H1 (cell line): ENCODE measurements at regions not wholly inside any gene's neighbourhood (a gene's known extent, or its start where the extent isn't known, plus 50 kb on each side); places are given as distances from the start of the nearest gene placed in this dataset.

Experiments used
- CTCF ChIA-PET: fragments of 300-600 bp; sonication (Branson Sonifier 250); formaldehyde crosslinking; loops from one replicate; lab custom pipeline; 2021; ENCODE audit not compliant: partially characterized antibody; lab: Charles Lee
- POLR2A ChIA-PET: fragments of 300-600 bp; sonication (Branson Sonifier 250); formaldehyde crosslinking; loops from one replicate; lab custom pipeline; 2021; ENCODE audit warnings: inconsistent platforms; ENCODE audit not compliant: partially characterized antibody; lab: Charles Lee
- DNase-seq, 2 experiments: peaks; one replicate each; pipeline versions ENCODE4 v3.0.0 to v3.0.0-alpha.2; 2010 to 2022; ENCODE audit warnings: low spot score in 2 of 2, low read depth in 1 of 2, mixed read lengths in 1 of 2
- FAIRE-seq: peaks from 2 replicates; lab custom pipeline; 2011; peaks lifted over from hg19 to GRCh38; lab: Jason Lieb, UNC
- H2AFZ ChIP-seq: 2 replicates; pipeline ENCODE4 v1.8.1; 2012; ENCODE audit warnings: low read length, inconsistent platforms
- H2AK5ac ChIP-seq: 2 replicates; pipeline ENCODE4 v1.6.1; 2013; ENCODE audit warnings: low read depth, low read length
- H2BK120ac ChIP-seq: replicated peaks from 2 replicates; pipeline ENCODE3; 2013; ENCODE audit warnings: low read depth, low read length, inconsistent platforms
- H2BK12ac ChIP-seq: 2 replicates; pipeline ENCODE4 v1.6.1; 2013; ENCODE audit warnings: low read depth, low read length
- H2BK15ac ChIP-seq: 2 replicates; pipeline ENCODE4 v1.6.1; 2013; ENCODE audit warnings: low read length
- H2BK20ac ChIP-seq: 2 replicates; pipeline ENCODE4 v1.6.1; 2013; ENCODE audit warnings: low read length
- H2BK5ac ChIP-seq: 2 replicates; pipeline ENCODE4 v1.6.1; 2013; ENCODE audit warnings: low read depth, low read length
- H3K14ac ChIP-seq: 2 replicates; pipeline ENCODE4 v1.6.1; 2013; ENCODE audit warnings: inconsistent platforms; ENCODE audit not compliant: insufficient read length
- H3K18ac ChIP-seq: 2 replicates; pipeline ENCODE4 v1.6.1; 2013; ENCODE audit warnings: low read length; ENCODE audit errors: extremely low read depth
- H3K23ac ChIP-seq: 2 replicates; pipeline ENCODE4 v1.6.1; 2013; ENCODE audit warnings: inconsistent platforms; ENCODE audit not compliant: insufficient read length
- H3K23me2 ChIP-seq: 2 replicates; pipeline ENCODE4 v1.6.1; 2013; ENCODE audit warnings: low read depth, low read length
- H3K27ac ChIP-seq: 2 replicates; pipeline ENCODE4 v1.6.1; 2011; ENCODE audit warnings: low read depth, low read length, inconsistent platforms
- H3K27me3 ChIP-seq, 4 experiments: replicated peaks in 1 of 4; 1 replicate in 1 of 4; 2 replicates in 3 of 4; pipeline versions ENCODE4 v1.6.1 to v1.8.1; 2011 to 2013; ENCODE audit warnings: low read length in 3 of 4, mild to moderate bottlenecking in 3 of 4, inconsistent platforms in 2 of 4, mixed read lengths in 2 of 4, moderate library complexity in 1 of 4; ENCODE audit not compliant: control insufficient read depth in 3 of 4, insufficient read depth in 3 of 4; ENCODE audit errors: extremely low read depth in 1 of 4
- H3K36me3 ChIP-seq, 4 experiments: 2 replicates each; pipeline versions ENCODE4 v1.6.1 to v1.8.1; 2011 to 2013; ENCODE audit warnings: mild to moderate bottlenecking in 4 of 4, low read length in 3 of 4, moderate library complexity in 2 of 4, control low read depth in 1 of 4, inconsistent platforms in 1 of 4; ENCODE audit not compliant: insufficient read depth in 4 of 4, control insufficient read depth in 2 of 4
- H3K4ac ChIP-seq: replicated peaks from 2 replicates; pipeline ENCODE3; 2013; ENCODE audit warnings: low read length, low read depth, mixed read lengths, inconsistent platforms; ENCODE audit not compliant: insufficient read length
- H3K4me1 ChIP-seq, 4 experiments: replicated peaks in 1 of 4; 1 replicate in 1 of 4; 2 replicates in 3 of 4; pipeline versions ENCODE4 v1.6.1 to v1.8.1; 2011 to 2013; ENCODE audit warnings: low read length in 3 of 4, inconsistent platforms in 2 of 4, mixed read lengths in 1 of 4; ENCODE audit not compliant: insufficient read depth in 4 of 4, control insufficient read depth in 3 of 4
- H3K4me2 ChIP-seq, 2 experiments: 2 replicates each; pipeline versions ENCODE4 v1.6.1 to v1.8.1; 2011 to 2013; ENCODE audit warnings: low read depth in 2 of 2, low read length in 2 of 2, control low read depth in 1 of 2, inconsistent platforms in 1 of 2, mild to moderate bottlenecking in 1 of 2; ENCODE audit not compliant: insufficient read depth in 1 of 2
- H3K4me3 ChIP-seq, 4 experiments: fragments of 200-600, 300-600 bp in 1 of 4; sonication (generic), shearing (Covaris generic), sonication (Bioruptor Twin) in 1 of 4; 2 replicates each; pipeline versions ENCODE4 v1.5.1 to v1.8.1; 2011 to 2016; ENCODE audit warnings: low read length in 4 of 4, low read depth in 3 of 4, control low read depth in 2 of 4, inconsistent platforms in 2 of 4, mild to moderate bottlenecking in 2 of 4, mixed read lengths in 1 of 4, moderate library complexity in 1 of 4; ENCODE audit not compliant: insufficient read depth in 2 of 4; ENCODE audit errors: extremely low read depth in 1 of 4
- H3K56ac ChIP-seq: replicated peaks from 2 replicates; pipeline ENCODE3; 2013; ENCODE audit warnings: low read depth, mild to moderate bottlenecking, mixed read lengths, low read length, inconsistent platforms; ENCODE audit not compliant: insufficient read length
- H3K79me1 ChIP-seq: 2 replicates; pipeline ENCODE4 v1.6.1; 2013; ENCODE audit warnings: low read depth, low read length, control low read depth
- H3K79me2 ChIP-seq, 2 experiments: 2 replicates each; pipeline versions ENCODE4 v1.6.1 to v1.8.1; 2012 to 2013; ENCODE audit warnings: low read length in 2 of 2, mild to moderate bottlenecking in 2 of 2, inconsistent platforms in 1 of 2; ENCODE audit not compliant: insufficient read depth in 2 of 2, control insufficient read depth in 1 of 2
- H3K9ac ChIP-seq, 4 experiments: replicated peaks in 1 of 4; 1 replicate in 1 of 4; 2 replicates in 3 of 4; pipeline versions ENCODE4 v1.6.1 to v1.8.1; 2011 to 2013; ENCODE audit warnings: low read depth in 3 of 4, low read length in 3 of 4, control low read depth in 2 of 4, mild to moderate bottlenecking in 2 of 4, moderate library complexity in 2 of 4, inconsistent platforms in 1 of 4; ENCODE audit errors: extremely low read depth in 1 of 4
- H3K9me3 ChIP-seq, 2 experiments: 2 replicates each; pipeline versions ENCODE4 v1.6.1 to v1.8.1; 2012 to 2013; ENCODE audit warnings: mild to moderate bottlenecking in 2 of 2, moderate library complexity in 2 of 2, control low read depth in 1 of 2, inconsistent platforms in 1 of 2, low read depth in 1 of 2, low read length in 1 of 2, mixed read lengths in 1 of 2; ENCODE audit not compliant: insufficient read depth in 2 of 2
- H4K20me1 ChIP-seq, 2 experiments: replicated peaks in 1 of 2; 2 replicates each; pipeline versions ENCODE3 to v1.8.1; 2011 to 2013; ENCODE audit warnings: inconsistent platforms in 2 of 2, low read length in 2 of 2, mild to moderate bottlenecking in 1 of 2; ENCODE audit not compliant: insufficient read depth in 2 of 2, control insufficient read depth in 1 of 2
- H4K5ac ChIP-seq: 2 replicates; pipeline ENCODE4 v1.6.1; 2013; ENCODE audit warnings: low read length, low read depth, mixed read lengths, inconsistent platforms; ENCODE audit not compliant: insufficient read length
- H4K8ac ChIP-seq: 2 replicates; pipeline ENCODE4 v1.8.0; 2013; ENCODE audit warnings: mild to moderate bottlenecking, moderate library complexity, low read length, inconsistent platforms; ENCODE audit not compliant: insufficient read depth; ENCODE audit errors: extremely low read depth
- H4K91ac ChIP-seq: replicated peaks from 2 replicates; pipeline ENCODE3; 2013; ENCODE audit warnings: low read length, mixed read lengths, inconsistent platforms; ENCODE audit not compliant: insufficient read length
- E2F6 ChIP-seq: IDR thresholded peaks from 2 replicates; pipeline ENCODE4 v1.6.1; 2012; ENCODE audit warnings: inconsistent platforms
- HDAC6 ChIP-seq: IDR thresholded peaks from one replicate; pipeline ENCODE4 v1.7.1; 2012; ENCODE audit warnings: low read depth, mild to moderate bottlenecking, inconsistent platforms, low read length, moderate library complexity
- WGBS, 2 experiments: shearing (Covaris generic) in 1 of 2; methylation state at CpG; one replicate each; pipeline versions ENCODE4 v1.1.6 to v1.1.7; 2013 to 2015; ENCODE audit warnings: low lambda C conversion rate in 2 of 2, mixed read lengths in 2 of 2, inconsistent platforms in 1 of 2, low coverage in 1 of 2, missing lambda C conversion rate in 1 of 2; ENCODE audit not compliant: insufficient replicate concordance in 2 of 2, insufficient coverage in 1 of 2, insufficient read length in 1 of 2; ENCODE audit errors: extremely low coverage in 1 of 2, missing lambda C conversion rate in 1 of 2; 5-methylcytosine and 5-hydroxymethylcytosine counted together

GRCh38 chr6:74936886-74937285, 269.0 kb downstream of the COL12A1 start:
- Histone ChIP-seq H3K4me3 (no peak overlapping the region), H4K8ac (no peak overlapping the region), H3K79me1 (no peaks in the 10 kb centered on the region), H4K91ac (no peak overlapping the region), H2AFZ (no peak overlapping the region), H2BK15ac (no peak overlapping the region), H2BK12ac (no peak overlapping the region), H3K36me3 (no peaks in the 10 kb centered on the region), H3K9ac (no peak overlapping the region), H3K27me3 (no peaks in the 10 kb centered on the region), H4K20me1 (no peaks in the 10 kb centered on the region), H3K14ac (no peak overlapping the region), H3K9me3 (no peaks in the 10 kb centered on the region), H3K23ac (no peak overlapping the region)
- 94% methylated on average over 1 of the region's 1 CpG; no CpG with 5 or more reads in 1 of the 2 experiments for WGBS, 2 experiments
- no peak for TF ChIP-seq HDAC6
- TF ChIP-seq E2F6 = no peak
- TF ChIP-seq, all 59 proteins: peak for 0
- Histone ChIP-seq H3K4ac (no peak overlapping the region), H3K4me2 (no peak overlapping the region), H4K5ac (no peak overlapping the region), H2BK20ac (no peak overlapping the region), H3K27ac (no peak overlapping the region), H2BK5ac (no peak overlapping the region), H3K56ac (no peak overlapping the region), H3K23me2 (no peaks in the 10 kb centered on the region), H3K18ac (no peak overlapping the region), H3K79me2 (no peaks in the 10 kb centered on the region), H3K4me1 (peaks cover 0 to 4% (median 0%) of the 10 kb centered on the region in 4 experiments; a peak in 2 of 7 replicates), H2BK120ac (no peak overlapping the region), H2AK5ac (no peak overlapping the region)
- FAIRE-seq (no peak), DNase-seq (no peak)
- POLR2A ChIA-PET = no interaction called here
- CTCF ChIA-PET = interaction anchor here (1.0 kb wide), 1 partner anchor 268 kb away, joined by 8 read pairs; no protein-coding TSS in a partner anchor
